Muscle layer of duodenum (tissue), 2 donors: ENCODE measurements at regions not wholly inside any gene's neighbourhood (a gene's known extent, or its start where the extent isn't known, plus 50 kb on each side); places are given as distances from the start of the nearest gene placed in this dataset.

ENCODE experiments used
- H3K27ac ChIP-seq: one replicate; pipeline ENCODE4 v1.7.0; 2013; ENCODE audit warnings: mild to moderate bottlenecking, low read length
- H3K27me3 ChIP-seq: one replicate; pipeline ENCODE4 v1.7.0; 2013; ENCODE audit warnings: low read depth, mild to moderate bottlenecking, control low read depth, low read length
- H3K36me3 ChIP-seq, 2 donors: one replicate each; pipeline ENCODE4 v1.7.0; 2013; ENCODE audit warnings: low read length in 2 of 2, control low read depth in 1 of 2, mild to moderate bottlenecking in 1 of 2; ENCODE audit not compliant: insufficient read depth in 2 of 2, control insufficient read depth in 1 of 2
- H3K4me1 ChIP-seq, 2 donors: one replicate each; pipeline ENCODE4 v1.7.0; 2013; ENCODE audit warnings: low read length in 2 of 2, mild to moderate bottlenecking in 2 of 2, control low read depth in 1 of 2, moderate library complexity in 1 of 2; ENCODE audit not compliant: insufficient read depth in 2 of 2, control insufficient read depth in 1 of 2
- H3K4me3 ChIP-seq, 2 donors: one replicate each; pipeline ENCODE4 v1.7.0; 2013; ENCODE audit warnings: low read length in 2 of 2, low read depth in 1 of 2, mild to moderate bottlenecking in 1 of 2
- H3K9me3 ChIP-seq, 2 donors: one replicate each; pipeline ENCODE4 v1.7.0; 2013; ENCODE audit warnings: low read length in 2 of 2, control low read depth in 1 of 2, mild to moderate bottlenecking in 1 of 2; ENCODE audit not compliant: control insufficient read depth in 1 of 2
- donor health status: healthy.

- no peaks in the 10 kb centered on the region for H3K27me3 ChIP-seq
- H3K27ac ChIP-seq, result no peak overlapping the region
- H3K9me3 ChIP-seq, result no peaks in the 10 kb centered on the region
These were observed 50.8 kb upstream of the JAG1 start for GRCh38 chr20:10724449-10725173.

GRCh38 chr20:10728873-10729670, 55.3 kb upstream of the JAG1 start:
- H3K4me3 ChIP-seq, result no peak overlapping the region
- no peaks in the 10 kb centered on the region for H3K36me3 ChIP-seq
- H3K4me1 ChIP-seq, result no peaks in the 10 kb centered on the region
- H3K27ac ChIP-seq, result no peak overlapping the region
- H3K9me3 ChIP-seq, result no peaks in the 10 kb centered on the region
- no peaks in the 10 kb centered on the region for H3K27me3 ChIP-seq

More at GRCh38 chr20:10724449-10725173, 50.8 kb upstream of the JAG1 start:
- Histone ChIP-seq H3K4me1 (peaks cover 0 to 5% of the 10 kb centered on the region in 2 donors), H3K4me3 (no peak overlapping the region), H3K36me3 (no peaks in the 10 kb centered on the region)

GRCh38 chr20:10729785-10730184, 56.0 kb upstream of the JAG1 start:
- no peaks in the 10 kb centered on the region for H3K4me1 ChIP-seq
- no peaks in the 10 kb centered on the region for H3K27me3 ChIP-seq
- no peak overlapping the region for H3K27ac ChIP-seq
- no peaks in the 10 kb centered on the region for H3K36me3 ChIP-seq
- H3K9me3 ChIP-seq, result no peaks in the 10 kb centered on the region
- no peak overlapping the region for H3K4me3 ChIP-seq

- Histone ChIP-seq H3K27me3 (no peaks in the 10 kb centered on the region), H3K4me3 (no peak overlapping the region), H3K27ac (no peak overlapping the region), H3K36me3 (no peaks in the 10 kb centered on the region), H3K4me1 (no peaks in the 10 kb centered on the region), H3K9me3 (no peaks in the 10 kb centered on the region)
These were observed 56.9 kb upstream of the JAG1 start for GRCh38 chr20:10730629-10731183.

GRCh38 chr20:10731190-10731965, 57.6 kb upstream of the JAG1 start:
- Histone ChIP-seq H3K27ac (no peak overlapping the region), H3K36me3 (no peaks in the 10 kb centered on the region), H3K27me3 (no peaks in the 10 kb centered on the region), H3K4me3 (no peak overlapping the region), H3K4me1 (no peaks in the 10 kb centered on the region), H3K9me3 (no peaks in the 10 kb centered on the region)

GRCh38 chr20:10733122-10733521, 59.3 kb upstream of the JAG1 start:
- Histone ChIP-seq H3K27me3 (no peaks in the 10 kb centered on the region), H3K36me3 (no peaks in the 10 kb centered on the region), H3K4me1 (no peaks in the 10 kb centered on the region), H3K9me3 (no peaks in the 10 kb centered on the region), H3K27ac (no peak overlapping the region), H3K4me3 (no peak overlapping the region)

- H3K4me1 ChIP-seq, result no peaks in the 10 kb centered on the region
- no peak overlapping the region for H3K4me3 ChIP-seq
- H3K27me3 ChIP-seq, result no peaks in the 10 kb centered on the region
- peak overlapping the region; percentile 7 for H3K27ac ChIP-seq
- H3K9me3 ChIP-seq, result no peaks in the 10 kb centered on the region
- H3K36me3 ChIP-seq, result no peaks in the 10 kb centered on the region
These were observed 61.6 kb upstream of the JAG1 start for GRCh38 chr20:10735195-10735949.

- no peak overlapping the region for H3K27ac ChIP-seq
- H3K4me3 ChIP-seq, result peak overlapping the region; percentile 37 to 43
- no peaks in the 10 kb centered on the region for H3K9me3 ChIP-seq
- H3K4me1 ChIP-seq, result no peaks in the 10 kb centered on the region
- H3K27me3 ChIP-seq, result no peaks in the 10 kb centered on the region
- H3K36me3 ChIP-seq, result no peaks in the 10 kb centered on the region
These were observed 65.3 kb upstream of the JAG1 start for GRCh38 chr20:10739134-10739533.

- no peaks in the 10 kb centered on the region for H3K27me3 ChIP-seq
- H3K4me1 ChIP-seq, result no peaks in the 10 kb centered on the region
- H3K27ac ChIP-seq, result no peak overlapping the region
- H3K36me3 ChIP-seq, result no peaks in the 10 kb centered on the region
- H3K4me3 ChIP-seq, result peak overlapping the region; percentile 37 to 43
- no peaks in the 10 kb centered on the region for H3K9me3 ChIP-seq
These were observed 65.8 kb upstream of the JAG1 start for GRCh38 chr20:10739566-10739965.

- no peak overlapping the region for H3K4me3 ChIP-seq
- H3K9me3 ChIP-seq, result no peaks in the 10 kb centered on the region
- no peaks in the 10 kb centered on the region for H3K27me3 ChIP-seq
- no peak overlapping the region for H3K27ac ChIP-seq
- H3K4me1 ChIP-seq, result no peaks in the 10 kb centered on the region
- no peaks in the 10 kb centered on the region for H3K36me3 ChIP-seq
These were observed 67.3 kb upstream of the JAG1 start for GRCh38 chr20:10741060-10741459.
